AG04449 (cell line): ENCODE measurements at regions not wholly inside any gene's neighbourhood (a gene's known extent, or its start where the extent isn't known, plus 50 kb on each side); places are given as distances from the start of the nearest gene placed in this dataset.
"Not testable (repeated sequence)": the region's sequence is repeated elsewhere in the genome, so short reads cannot be mapped to it uniquely, and the experiment has no call there.

ENCODE experiments used
- CTCF ChIA-PET: fragments of 350-600 bp; formaldehyde crosslinking; extraction: SDS; loops from one replicate; lab custom pipeline; 2021; ENCODE audit warnings: antibody characterized with exemption; lab: Yijun Ruan, JAX
- POLR2A ChIA-PET: fragments of 400-600, 350-600 bp; formaldehyde crosslinking; extraction: SDS; loops from one replicate; lab custom pipeline; 2020; ENCODE audit warnings: antibody characterized with exemption, inconsistent platforms; lab: Yijun Ruan, JAX
- DNase-seq: peaks from one replicate; pipeline ENCODE4 v3.0.0-alpha.2; 2010; ENCODE audit warnings: low read depth, low spot score
- H3K4me3 ChIP-seq: 2 replicates; pipeline ENCODE4 v1.5.1; 2011; ENCODE audit warnings: low read depth, mild to moderate bottlenecking, control low read depth, low read length
- TF ChIP-seq, protein P1 (sequence below): IDR thresholded peaks from one replicate; pipeline ENCODE4 v1.5.1; 2011; ENCODE audit warnings: mild to moderate bottlenecking, moderate library complexity, low read length, control low read depth, inconsistent platforms; ENCODE audit not compliant: insufficient read depth; ENCODE audit errors: missing control alignments

DNA sequence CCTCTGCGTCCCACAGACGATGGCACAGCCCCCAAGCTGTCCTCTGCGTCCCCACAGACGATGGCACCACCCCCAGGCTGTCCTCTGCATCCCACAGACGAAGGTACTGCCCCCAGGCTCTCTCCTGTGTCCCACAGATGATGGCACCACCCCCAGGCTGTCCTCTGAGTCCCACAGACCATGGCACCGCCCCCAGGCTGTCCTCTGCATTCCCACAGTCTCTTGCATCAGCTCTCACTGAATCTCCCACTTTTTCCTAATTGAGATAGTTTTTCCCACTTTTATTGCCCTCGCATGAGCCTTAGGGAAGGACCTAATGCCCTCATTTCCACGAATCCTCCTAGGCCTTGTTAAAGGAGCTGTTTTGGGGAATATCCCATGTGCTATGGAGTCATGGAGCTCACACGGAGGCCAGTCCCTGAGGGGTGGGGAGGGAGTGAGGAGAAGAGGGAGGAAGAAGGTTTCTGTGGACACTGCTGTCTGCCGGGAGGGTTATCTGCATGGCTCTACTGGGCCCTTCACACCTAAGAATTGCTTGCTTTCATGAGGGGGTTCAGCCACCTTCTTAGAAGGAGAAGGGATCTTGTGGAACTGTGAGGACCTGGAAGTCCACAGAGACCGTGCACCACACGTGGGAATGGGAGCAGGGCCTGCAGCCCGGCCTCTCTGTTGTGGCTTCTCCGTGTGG lies 58.2 kb upstream of the PTCH1 start:
- ChIA-PET CTCF (no interaction called here), POLR2A (no interaction called here)
- H3K4me3 ChIP-seq, result no peak overlapping the region
- no peak for DNase-seq
- TF ChIP-seq, protein P1, sequence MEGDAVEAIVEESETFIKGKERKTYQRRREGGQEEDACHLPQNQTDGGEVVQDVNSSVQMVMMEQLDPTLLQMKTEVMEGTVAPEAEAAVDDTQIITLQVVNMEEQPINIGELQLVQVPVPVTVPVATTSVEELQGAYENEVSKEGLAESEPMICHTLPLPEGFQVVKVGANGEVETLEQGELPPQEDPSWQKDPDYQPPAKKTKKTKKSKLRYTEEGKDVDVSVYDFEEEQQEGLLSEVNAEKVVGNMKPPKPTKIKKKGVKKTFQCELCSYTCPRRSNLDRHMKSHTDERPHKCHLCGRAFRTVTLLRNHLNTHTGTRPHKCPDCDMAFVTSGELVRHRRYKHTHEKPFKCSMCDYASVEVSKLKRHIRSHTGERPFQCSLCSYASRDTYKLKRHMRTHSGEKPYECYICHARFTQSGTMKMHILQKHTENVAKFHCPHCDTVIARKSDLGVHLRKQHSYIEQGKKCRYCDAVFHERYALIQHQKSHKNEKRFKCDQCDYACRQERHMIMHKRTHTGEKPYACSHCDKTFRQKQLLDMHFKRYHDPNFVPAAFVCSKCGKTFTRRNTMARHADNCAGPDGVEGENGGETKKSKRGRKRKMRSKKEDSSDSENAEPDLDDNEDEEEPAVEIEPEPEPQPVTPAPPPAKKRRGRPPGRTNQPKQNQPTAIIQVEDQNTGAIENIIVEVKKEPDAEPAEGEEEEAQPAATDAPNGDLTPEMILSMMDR, result no peak

DNA sequence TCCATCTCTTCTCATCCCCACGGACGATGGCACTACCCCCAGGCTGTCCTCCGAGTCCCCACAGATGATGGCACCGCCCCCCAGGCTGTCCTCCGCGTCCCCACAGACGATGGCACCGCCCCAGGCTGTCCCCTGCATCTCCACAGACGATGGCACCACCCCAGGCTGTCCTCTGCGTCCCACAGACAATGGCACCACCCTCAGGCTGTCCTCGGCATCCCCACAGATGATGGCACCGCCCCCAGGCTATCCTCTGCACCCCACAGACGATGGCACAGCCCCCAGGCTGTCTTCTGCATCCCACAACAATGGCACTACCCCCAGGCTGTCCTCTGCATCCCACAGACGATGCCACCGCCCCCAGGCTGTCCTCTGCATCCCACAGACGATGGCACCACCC lies 57.4 kb upstream of the PTCH1 start:
- no peak overlapping the region for H3K4me3 ChIP-seq
- CTCF ChIA-PET, result no interaction called here
- TF ChIP-seq, protein P1, result no peak
- POLR2A ChIA-PET, result no interaction called here
- DNase-seq, result no peak

DNA sequence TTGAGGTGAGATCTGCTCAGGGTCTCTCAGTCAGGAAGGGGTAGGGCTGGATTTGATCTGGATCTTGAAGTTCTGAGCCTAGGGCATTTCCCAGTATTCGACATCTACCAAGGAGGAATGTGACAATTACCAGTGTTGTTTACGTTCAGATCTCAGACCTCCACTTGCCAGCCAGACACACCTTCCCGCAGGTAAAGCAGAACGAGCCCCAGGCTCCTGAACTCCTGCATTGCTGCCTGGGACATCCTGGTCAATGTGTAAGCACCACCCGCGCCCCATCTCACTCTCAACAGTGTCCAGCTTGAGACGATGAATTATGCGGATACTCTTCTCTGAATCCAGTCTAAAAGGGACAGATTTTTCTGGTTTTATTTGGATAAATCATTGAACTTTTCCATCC lies 56.7 kb upstream of the PTCH1 start:
- ChIA-PET POLR2A (no interaction called here), CTCF (interaction anchor here (1.0 kb wide), 2 partner anchors 232 to 754 kb away, joined by 3 read pairs; no protein-coding TSS in a partner anchor)
- TF ChIP-seq, protein P1, result no peak
- no peak overlapping the region for H3K4me3 ChIP-seq
- no peak for DNase-seq

GRCh38 chr9:95572381-95573151 lies 55.8 kb upstream of the PTCH1 start:
- ChIA-PET CTCF (interaction anchor here (1.0 kb wide), 2 partner anchors 231 to 755 kb away, joined by 3 read pairs; no protein-coding TSS in a partner anchor), POLR2A (no interaction called here)
- TF ChIP-seq, protein P1, result no peak
- DNase-seq, result peak; percentile 23
- H3K4me3 ChIP-seq, result no peak overlapping the region

DNA sequence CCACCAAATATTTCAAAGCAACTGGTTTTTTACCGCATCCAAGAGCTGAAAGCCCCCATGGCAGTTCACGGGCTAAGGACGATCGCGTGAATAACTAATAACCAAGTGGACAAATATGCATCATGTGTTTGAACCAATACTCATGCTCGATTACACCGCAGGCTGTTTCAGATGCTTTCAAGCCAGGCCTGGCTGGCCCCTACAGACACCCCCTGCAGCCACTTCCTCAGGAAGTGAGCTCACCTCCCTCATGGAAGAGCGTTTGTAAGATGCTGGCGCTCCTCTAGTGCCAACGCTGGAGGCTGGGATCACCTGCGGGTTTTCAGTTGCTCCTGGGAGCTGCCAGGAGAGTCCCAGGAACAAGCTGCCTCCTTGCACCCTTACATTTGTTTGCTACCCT lies 53.9 kb upstream of the PTCH1 start:
- DNase-seq, result no peak
- POLR2A ChIA-PET, result no interaction called here
- H3K4me3 ChIP-seq, result no peak overlapping the region
- CTCF ChIA-PET, result no interaction called here
- TF ChIP-seq, protein P1, result no peak

- TF ChIP-seq, protein P1, result no peak
- no peak for DNase-seq
- ChIA-PET POLR2A (no interaction called here), CTCF (no interaction called here)
- H3K4me3 ChIP-seq, result peak overlapping the region; percentile 18; the same call in 1 of the 2 replicates
Measured at GRCh38 chr9:95570150-95570549, 53.4 kb upstream of the PTCH1 start.

DNA sequence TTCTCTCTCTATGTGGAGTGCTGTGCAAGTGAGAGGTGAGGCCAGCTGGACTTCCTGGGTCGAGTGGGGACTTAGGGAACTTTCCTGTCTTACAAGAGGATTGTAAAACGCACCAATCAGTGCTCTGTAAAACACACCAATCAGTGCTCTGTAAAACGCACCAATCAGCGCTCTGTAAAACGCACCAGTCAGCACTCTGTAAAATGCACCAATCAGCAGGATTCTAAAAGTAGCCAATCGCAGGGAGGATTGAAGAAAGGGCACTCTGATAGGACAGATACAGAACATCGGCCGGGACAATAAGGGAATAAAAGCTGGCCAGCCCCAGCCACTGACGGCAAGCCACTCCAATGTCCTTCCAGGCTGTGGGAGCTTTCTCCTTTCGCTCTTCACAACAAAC lies 52.0 kb upstream of the PTCH1 start:
- POLR2A ChIA-PET, H3K4me3 ChIP-seq, DNase-seq, CTCF ChIA-PET: not testable (repeated sequence)
